ENCODE measurements at regions not wholly inside any gene's neighbourhood (a gene's known extent, or its start where the extent isn't known, plus 50 kb on each side); places are given as distances from the start of the nearest gene placed in this dataset.
A peak's percentile ranks its signal among the peaks of the same experiment; 100 is the strongest.

- peaks cover 20 to 37% (median 28%) of the 10 kb centered on the region in 5 donors for H3K9me3 Mint-ChIP-seq
- CTCF ChIA-PET = no interaction called here
- POLR2A ChIA-PET = no interaction called here
Measured at GRCh38 chr1:193431265-193431977, 245.0 kb upstream of the B3GALT2 start.

DNA sequence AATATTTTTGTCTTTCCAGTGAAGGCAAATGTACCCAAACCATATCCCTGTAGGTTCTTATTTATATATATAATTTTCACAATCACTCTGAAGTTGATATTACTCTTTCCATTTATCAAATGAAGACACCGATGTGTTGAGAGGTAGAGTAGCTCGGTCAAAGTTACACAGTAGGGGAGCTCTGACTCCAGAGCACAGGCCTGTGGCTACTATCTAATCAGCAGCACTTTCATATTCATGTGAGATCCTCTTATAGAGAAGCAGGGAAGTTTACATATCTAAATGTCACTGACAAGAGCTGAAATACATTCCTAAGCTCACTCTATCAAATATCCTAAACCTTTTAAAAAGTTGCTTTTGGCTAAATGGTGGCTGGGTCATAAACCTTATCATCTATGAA lies 241.1 kb upstream of the B3GALT2 start:
- ChIA-PET CTCF (no interaction called here), POLR2A (interaction anchor here (0.6 kb wide), 1 partner anchor 38 kb away, joined by 14 read pairs; no protein-coding TSS in a partner anchor)
- H3K27ac Mint-ChIP-seq = peak overlapping the region in 2 of 8 donors; percentile 25 to 45
- no peaks in the 10 kb centered on the region for H3K36me3 ChIP-seq (ENCODE audit: insufficient read depth, low read length)
- H3K36me3 Mint-ChIP-seq = peaks cover 0 to 18% (median 1%) of the 10 kb centered on the region in 3 donors
- no peaks in the 10 kb centered on the region for H3K9me3 ChIP-seq (ENCODE audit: low read length)
- no peak overlapping the region for H3K4me3 ChIP-seq (ENCODE audit: low read length)
- no peaks in the 10 kb centered on the region for H3K4me1 ChIP-seq (ENCODE audit: insufficient read depth, low read length)
- DNase-seq = no peak
- no peak overlapping the region for H3K27ac ChIP-seq (ENCODE audit: low read depth, low read length)
- no peak overlapping the region for H3K4me3 Mint-ChIP-seq
- H3K4me1 Mint-ChIP-seq = peaks cover 3 to 14% (median 11%) of the 10 kb centered on the region in 3 donors
- H3K27me3 ChIP-seq (ENCODE audit: insufficient read depth, low read length, poor library complexity, severe bottlenecking) = no peaks in the 10 kb centered on the region
- H3K9me3 Mint-ChIP-seq = peaks cover 0 to 6% (median 3%) of the 10 kb centered on the region in 5 donors
- H3K27me3 Mint-ChIP-seq = no peaks in the 10 kb centered on the region

More at GRCh38 chr1:193431265-193431977, 245.0 kb upstream of the B3GALT2 start:
- peaks cover 10 to 24% (median 24%) of the 10 kb centered on the region in 3 donors for H3K4me1 Mint-ChIP-seq
- peaks cover 0 to 3% of the 10 kb centered on the region in 2 donors for H3K27me3 Mint-ChIP-seq
- Histone ChIP-seq H3K27ac (ENCODE audit: low read depth, low read length) (no peak overlapping the region), H3K36me3 (ENCODE audit: insufficient read depth, low read length) (no peaks in the 10 kb centered on the region), H3K27me3 (ENCODE audit: insufficient read depth, low read length, poor library complexity, severe bottlenecking) (no peaks in the 10 kb centered on the region), H3K9me3 (ENCODE audit: low read length) (peaks cover 10% of the 10 kb centered on the region), H3K4me3 (ENCODE audit: low read length) (no peak overlapping the region), H3K4me1 (ENCODE audit: insufficient read depth, low read length) (no peaks in the 10 kb centered on the region)
- H3K27ac Mint-ChIP-seq = no peak overlapping the region
- no peak overlapping the region for H3K4me3 Mint-ChIP-seq
- peaks cover 4 to 47% (median 14%) of the 10 kb centered on the region in 3 donors for H3K36me3 Mint-ChIP-seq
- DNase-seq = no peak

DNA sequence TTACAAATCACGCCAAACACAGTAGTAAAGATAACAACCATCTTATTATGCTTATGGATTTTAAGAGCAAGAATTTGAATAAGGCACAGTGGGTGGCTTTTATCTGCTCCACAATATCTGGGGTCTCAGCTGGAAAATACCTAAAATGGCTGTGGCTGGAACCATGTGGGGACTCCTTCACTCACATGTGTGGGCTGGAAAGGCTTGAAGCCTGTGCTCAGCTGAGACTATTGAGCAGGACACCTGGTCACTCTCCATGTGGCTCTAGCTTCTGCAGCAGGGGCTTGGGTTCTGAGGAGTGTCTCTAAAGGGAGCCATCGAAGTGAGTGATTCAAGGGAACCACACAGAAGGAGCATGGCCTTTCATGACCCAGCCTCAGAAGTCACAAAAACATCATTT lies 239.6 kb upstream of the B3GALT2 start:
- H3K27ac Mint-ChIP-seq = no peak overlapping the region
- no peaks in the 10 kb centered on the region for H3K36me3 ChIP-seq (ENCODE audit: insufficient read depth, low read length)
- H3K4me1 ChIP-seq (ENCODE audit: insufficient read depth, low read length) = no peaks in the 10 kb centered on the region
- peaks cover 3 to 14% (median 8%) of the 10 kb centered on the region in 3 donors for H3K4me1 Mint-ChIP-seq
- no peak overlapping the region for H3K27ac ChIP-seq (ENCODE audit: low read depth, low read length)
- H3K4me3 Mint-ChIP-seq = no peak overlapping the region
- ChIA-PET POLR2A (interaction anchor here (0.7 kb wide), 1 partner anchor 11 kb away, joined by 4 read pairs; no protein-coding TSS in a partner anchor), CTCF (interaction anchor here (1.1 kb wide), 1 partner anchor 9 kb away, joined by 3 read pairs; no protein-coding TSS in a partner anchor)
- H3K36me3 Mint-ChIP-seq = peaks cover 0 to 14% (median 0%) of the 10 kb centered on the region in 3 donors
- H3K9me3 ChIP-seq (ENCODE audit: low read length) = no peaks in the 10 kb centered on the region
- no peak overlapping the region for H3K4me3 ChIP-seq (ENCODE audit: low read length)
- no peaks in the 10 kb centered on the region for H3K9me3 Mint-ChIP-seq
- no peaks in the 10 kb centered on the region for H3K27me3 Mint-ChIP-seq
- DNase-seq = no peak
- H3K27me3 ChIP-seq (ENCODE audit: insufficient read depth, low read length, poor library complexity, severe bottlenecking) = no peaks in the 10 kb centered on the region

- Histone ChIP-seq H3K4me3 (ENCODE audit: low read length) (no peak overlapping the region), H3K27ac (ENCODE audit: low read depth, low read length) (no peak overlapping the region), H3K27me3 (ENCODE audit: insufficient read depth, low read length, poor library complexity, severe bottlenecking) (no peaks in the 10 kb centered on the region), H3K4me1 (ENCODE audit: insufficient read depth, low read length) (peaks cover 21% of the 10 kb centered on the region), H3K36me3 (ENCODE audit: insufficient read depth, low read length) (no peaks in the 10 kb centered on the region), H3K9me3 (ENCODE audit: low read length) (no peaks in the 10 kb centered on the region)
- peak overlapping the region in 3 of 8 donors; percentile 5 to 56 (median 29) for H3K27ac Mint-ChIP-seq
- ChIA-PET CTCF (no interaction called here), POLR2A (no interaction called here)
- H3K4me3 Mint-ChIP-seq = no peak overlapping the region
- no peaks in the 10 kb centered on the region for H3K27me3 Mint-ChIP-seq
- no peaks in the 10 kb centered on the region for H3K9me3 Mint-ChIP-seq
- no peak for DNase-seq
- H3K4me1 Mint-ChIP-seq = peaks cover 22 to 30% (median 28%) of the 10 kb centered on the region in 3 donors
- peaks cover 0 to 7% (median 0%) of the 10 kb centered on the region in 3 donors for H3K36me3 Mint-ChIP-seq
Measured at GRCh38 chr1:193421487-193421886, 235.1 kb upstream of the B3GALT2 start.

- no peaks in the 10 kb centered on the region for H3K9me3 ChIP-seq (ENCODE audit: low read length)
- H3K27ac Mint-ChIP-seq = peak overlapping the region in 6 of 8 donors; percentile 20 to 94 (median 78)
- H3K4me3 Mint-ChIP-seq = peak overlapping the region in 5 of 7 donors; percentile 1 to 88 (median 73)
- H3K27me3 Mint-ChIP-seq = no peaks in the 10 kb centered on the region
- H3K27ac ChIP-seq (ENCODE audit: low read depth, low read length) = no peak overlapping the region
- H3K9me3 Mint-ChIP-seq = peaks cover 0 to 11% (median 0%) of the 10 kb centered on the region in 5 donors
- ChIA-PET CTCF (no interaction called here), POLR2A (no interaction called here)
- no peak for DNase-seq
- peaks cover 21% of the 10 kb centered on the region for H3K4me1 ChIP-seq (ENCODE audit: insufficient read depth, low read length)
- H3K4me1 Mint-ChIP-seq = peaks cover 32 to 42% (median 41%) of the 10 kb centered on the region in 3 donors
- H3K27me3 ChIP-seq (ENCODE audit: insufficient read depth, low read length, poor library complexity, severe bottlenecking) = no peaks in the 10 kb centered on the region
- H3K36me3 ChIP-seq (ENCODE audit: insufficient read depth, low read length) = no peaks in the 10 kb centered on the region
- H3K36me3 Mint-ChIP-seq = peaks cover 1 to 17% (median 5%) of the 10 kb centered on the region in 3 donors
- peak overlapping the region; percentile 65 for H3K4me3 ChIP-seq (ENCODE audit: low read length)
Measured at GRCh38 chr1:193419295-193419694, 232.9 kb upstream of the B3GALT2 start.

GRCh38 chr1:193418745-193419058 lies 232.3 kb upstream of the B3GALT2 start:
- ChIA-PET POLR2A (no interaction called here), CTCF (no interaction called here)
- Histone ChIP-seq H3K36me3 (ENCODE audit: insufficient read depth, low read length) (no peaks in the 10 kb centered on the region), H3K27me3 (ENCODE audit: insufficient read depth, low read length, poor library complexity, severe bottlenecking) (no peaks in the 10 kb centered on the region), H3K9me3 (ENCODE audit: low read length) (no peaks in the 10 kb centered on the region), H3K4me3 (ENCODE audit: low read length) (peak overlapping the region; percentile 65), H3K27ac (ENCODE audit: low read depth, low read length) (no peak overlapping the region), H3K4me1 (ENCODE audit: insufficient read depth, low read length) (peaks cover 21% of the 10 kb centered on the region)
- H3K4me3 Mint-ChIP-seq = peak overlapping the region; percentile 68 to 88 (median 81)
- peaks cover 0 to 11% (median 0%) of the 10 kb centered on the region in 5 donors for H3K9me3 Mint-ChIP-seq
- H3K27me3 Mint-ChIP-seq = no peaks in the 10 kb centered on the region
- H3K4me1 Mint-ChIP-seq = peaks cover 32 to 42% (median 41%) of the 10 kb centered on the region in 3 donors
- H3K27ac Mint-ChIP-seq = peak overlapping the region; percentile 73 to 98 (median 86)
- peaks cover 1 to 18% (median 5%) of the 10 kb centered on the region in 3 donors for H3K36me3 Mint-ChIP-seq
- no peak for DNase-seq

- Histone ChIP-seq H3K4me3 (ENCODE audit: low read length) (peak overlapping the region; percentile 65), H3K4me1 (ENCODE audit: insufficient read depth, low read length) (peaks cover 21% of the 10 kb centered on the region), H3K27ac (ENCODE audit: low read depth, low read length) (peak overlapping the region; percentile 11), H3K9me3 (ENCODE audit: low read length) (no peaks in the 10 kb centered on the region), H3K36me3 (ENCODE audit: insufficient read depth, low read length) (no peaks in the 10 kb centered on the region), H3K27me3 (ENCODE audit: insufficient read depth, low read length, poor library complexity, severe bottlenecking) (no peaks in the 10 kb centered on the region)
- Mint-ChIP-seq H3K4me3 (peak overlapping the region; percentile 68 to 88 (median 81)), H3K9me3 (peaks cover 0 to 15% (median 3%) of the 10 kb centered on the region in 5 donors), H3K27ac (peak overlapping the region; percentile 74 to 98 (median 86)), H3K4me1 (peaks cover 32 to 47% (median 45%) of the 10 kb centered on the region in 3 donors), H3K27me3 (no peaks in the 10 kb centered on the region), H3K36me3 (peaks cover 3 to 23% (median 5%) of the 10 kb centered on the region in 3 donors)
- peak in 2 of 5 donors; percentile 40 to 46 for DNase-seq
- ChIA-PET CTCF (no interaction called here), POLR2A (interaction anchor here (0.7 kb wide), 1 partner anchor 107 kb away, joined by 5 read pairs; no protein-coding TSS in a partner anchor)
Measured at GRCh38 chr1:193417945-193418744, 231.7 kb upstream of the B3GALT2 start.
